Nephron progenitor cell (in vitro differentiated cells): ENCODE measurements at regions not wholly inside any gene's neighbourhood (a gene's known extent, or its start where the extent isn't known, plus 50 kb on each side); places are given as distances from the start of the nearest gene placed in this dataset.

ENCODE experiments used
- DNase-seq: peaks from one replicate; pipeline ENCODE4 v3.0.0; 2021
- H3K27ac Mint-ChIP-seq: 2 replicates; pipeline ENCODE4 v1.8.0; 2021; ENCODE audit warnings: mild to moderate bottlenecking, moderate library complexity, mixed read lengths
- H3K27me3 Mint-ChIP-seq: 2 replicates; pipeline ENCODE4 v1.8.0; 2021; ENCODE audit warnings: mild to moderate bottlenecking, low read depth, mixed read lengths; ENCODE audit not compliant: poor library complexity
- H3K36me3 Mint-ChIP-seq: 2 replicates; pipeline ENCODE4 v1.8.0; 2021; ENCODE audit warnings: low read depth, mixed read lengths
- H3K4me1 Mint-ChIP-seq: 2 replicates; pipeline ENCODE4 v1.8.0; 2021; ENCODE audit warnings: mixed read lengths
- H3K4me3 Mint-ChIP-seq: 2 replicates; pipeline ENCODE4 v1.8.0; 2021; ENCODE audit warnings: mild to moderate bottlenecking, moderate library complexity, mixed read lengths
- H3K9me3 Mint-ChIP-seq: 2 replicates; pipeline ENCODE4 v1.8.0; 2021; ENCODE audit warnings: mild to moderate bottlenecking, moderate library complexity, mixed read lengths
- CTCF ChIP-seq: fragments of 200-600 bp; sonication (generic); IDR thresholded peaks from 2 replicates; pipeline ENCODE4 v1.5.0; 2021; ENCODE audit warnings: antibody characterized with exemption

DNA sequence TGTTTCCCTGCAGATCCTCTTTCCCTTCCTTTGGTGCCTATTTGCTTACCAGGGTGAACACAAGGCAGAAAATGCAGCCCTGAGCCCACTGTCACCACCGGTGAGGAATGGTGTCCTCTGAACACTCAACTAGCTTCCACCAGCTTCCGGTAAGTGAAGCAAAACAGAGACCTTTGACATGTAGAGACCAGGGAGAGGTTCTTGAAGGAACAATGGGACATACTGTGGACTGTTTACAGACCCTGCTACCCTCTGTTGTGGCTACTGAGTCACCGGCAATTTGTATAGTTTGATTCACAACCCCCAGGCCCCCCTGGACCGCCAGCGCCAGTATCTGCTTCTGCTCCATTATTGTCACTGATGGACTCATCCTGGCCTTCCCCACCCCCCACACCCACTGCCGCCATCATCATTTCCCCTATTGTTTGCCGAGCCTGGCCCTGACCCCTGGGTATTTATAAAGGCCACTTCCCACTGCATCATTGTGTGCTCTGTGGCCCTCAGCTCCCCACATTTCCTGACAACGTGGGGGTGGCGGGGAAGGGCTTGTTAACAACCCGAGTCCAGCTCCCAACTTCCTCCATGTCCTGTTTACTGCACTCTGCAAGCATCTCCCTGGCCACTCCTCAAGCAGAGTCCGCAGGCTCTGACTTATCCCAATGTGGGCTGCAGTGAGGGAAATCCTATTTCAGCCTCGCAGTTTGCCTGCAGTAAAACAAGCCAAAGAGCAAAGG, 252.9 kb downstream of the ETS1 start:
- H3K9me3 Mint-ChIP-seq, result no peaks in the 10 kb centered on the region
- H3K4me3 Mint-ChIP-seq, result peak overlapping the region; percentile 22
- no peaks in the 10 kb centered on the region for H3K36me3 Mint-ChIP-seq
- no peak for TF ChIP-seq CTCF
- DNase-seq, result no peak
- H3K4me1 Mint-ChIP-seq, result peaks cover 73% of the 10 kb centered on the region
- peaks cover 4% of the 10 kb centered on the region for H3K27me3 Mint-ChIP-seq
- H3K27ac Mint-ChIP-seq, result peak overlapping the region; percentile 82

- H3K9me3 Mint-ChIP-seq, result no peaks in the 10 kb centered on the region
- H3K27ac Mint-ChIP-seq, result no peak overlapping the region
- peaks cover 6% of the 10 kb centered on the region for H3K27me3 Mint-ChIP-seq
- H3K4me3 Mint-ChIP-seq, result no peak overlapping the region
- DNase-seq, result no peak
- no peaks in the 10 kb centered on the region for H3K36me3 Mint-ChIP-seq
- TF ChIP-seq CTCF, result no peak
- peaks cover 91% of the 10 kb centered on the region for H3K4me1 Mint-ChIP-seq
Observed at GRCh38 chr11:128331317-128331716, 256.0 kb downstream of the ETS1 start.

- peaks cover 83% of the 10 kb centered on the region for H3K4me1 Mint-ChIP-seq
- no peak overlapping the region for H3K4me3 Mint-ChIP-seq
- no peak for TF ChIP-seq CTCF
- H3K27me3 Mint-ChIP-seq, result peaks cover 6% of the 10 kb centered on the region
- DNase-seq, result no peak
- H3K27ac Mint-ChIP-seq, result peak overlapping the region; percentile 1
- no peaks in the 10 kb centered on the region for H3K36me3 Mint-ChIP-seq
- no peaks in the 10 kb centered on the region for H3K9me3 Mint-ChIP-seq
Observed at GRCh38 chr11:128330203-128330602, 257.2 kb downstream of the ETS1 start.

GRCh38 chr11:128328955-128329551, 258.3 kb downstream of the ETS1 start:
- H3K36me3 Mint-ChIP-seq, result no peaks in the 10 kb centered on the region
- no peak overlapping the region for H3K27ac Mint-ChIP-seq

DNA sequence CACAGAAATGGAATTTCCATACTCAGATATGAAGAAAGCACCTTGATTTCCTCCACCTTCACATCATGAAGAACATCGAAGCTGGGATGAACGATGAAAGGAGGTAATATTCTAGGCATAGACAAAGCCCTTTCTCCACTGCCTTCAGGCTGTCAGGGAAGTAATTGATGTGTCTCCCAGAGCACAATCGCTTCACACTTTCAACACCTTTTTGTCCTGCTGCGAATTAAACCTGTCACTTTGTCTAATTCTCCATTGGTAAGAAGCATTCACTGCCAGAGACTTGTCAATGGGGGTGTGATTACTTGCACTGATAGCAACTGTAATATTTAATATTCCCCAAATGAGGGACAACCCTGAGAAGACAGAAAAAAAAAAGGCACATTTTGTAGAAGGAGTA, 260.1 kb downstream of the ETS1 start:
- Mint-ChIP-seq H3K4me1 (peaks cover 86% of the 10 kb centered on the region), H3K4me3 (no peak overlapping the region), H3K9me3 (no peaks in the 10 kb centered on the region), H3K36me3 (no peaks in the 10 kb centered on the region), H3K27ac (no peak overlapping the region), H3K27me3 (peaks cover 16% of the 10 kb centered on the region)
- TF ChIP-seq CTCF, result no peak
- no peak for DNase-seq

More at GRCh38 chr11:128328955-128329551, 258.3 kb downstream of the ETS1 start:
- no peak for TF ChIP-seq CTCF
- H3K9me3 Mint-ChIP-seq, result no peaks in the 10 kb centered on the region
- no peak for DNase-seq
- H3K27me3 Mint-ChIP-seq, result peaks cover 6% of the 10 kb centered on the region
- no peak overlapping the region for H3K4me3 Mint-ChIP-seq
- peaks cover 83% of the 10 kb centered on the region for H3K4me1 Mint-ChIP-seq

GRCh38 chr11:128326791-128327190, 260.6 kb downstream of the ETS1 start:
- H3K36me3 Mint-ChIP-seq, result no peaks in the 10 kb centered on the region

More at GRCh38 chr11:128326791-128327190, 260.6 kb downstream of the ETS1 start:
- Mint-ChIP-seq H3K4me1 (peaks cover 90% of the 10 kb centered on the region), H3K9me3 (no peaks in the 10 kb centered on the region), H3K27me3 (peaks cover 20% of the 10 kb centered on the region), H3K27ac (peak overlapping the region; percentile 68), H3K4me3 (no peak overlapping the region)
- no peak for DNase-seq
- no peak for TF ChIP-seq CTCF
